T-helper 2 cell treated with Interferon-gamma antibody and Interleukin-4, amounts not matched to agents 5 μg/mL and 100 μg/mL, for 36 hours (primary cell): ENCODE measurements at regions not wholly inside any gene's neighbourhood (a gene's known extent, or its start where the extent isn't known, plus 50 kb on each side); places are given as distances from the start of the nearest gene placed in this dataset.

Experiments
- DNase-seq: peaks from one replicate; pipeline ENCODE4 v3.0.0; 2021; ENCODE audit warnings: low spot score
- H3K27ac Mint-ChIP-seq: one replicate; pipeline ENCODE4 v1.8.0; 2021; ENCODE audit warnings: mild to moderate bottlenecking, mixed read lengths
- H3K27me3 Mint-ChIP-seq: one replicate; pipeline ENCODE4 v1.8.0; 2021; ENCODE audit warnings: low read depth, mixed read lengths
- H3K36me3 Mint-ChIP-seq: one replicate; pipeline ENCODE4 v1.8.0; 2021; ENCODE audit warnings: low read depth, mixed read lengths
- H3K4me1 Mint-ChIP-seq: one replicate; pipeline ENCODE4 v1.8.0; 2021; ENCODE audit warnings: low read depth, mixed read lengths
- H3K4me3 Mint-ChIP-seq: one replicate; pipeline ENCODE4 v1.8.0; 2022; ENCODE audit warnings: mild to moderate bottlenecking, moderate library complexity, mixed read lengths
- H3K9me3 Mint-ChIP-seq: one replicate; pipeline ENCODE4 v1.8.0; 2021; ENCODE audit warnings: mixed read lengths

DNA sequence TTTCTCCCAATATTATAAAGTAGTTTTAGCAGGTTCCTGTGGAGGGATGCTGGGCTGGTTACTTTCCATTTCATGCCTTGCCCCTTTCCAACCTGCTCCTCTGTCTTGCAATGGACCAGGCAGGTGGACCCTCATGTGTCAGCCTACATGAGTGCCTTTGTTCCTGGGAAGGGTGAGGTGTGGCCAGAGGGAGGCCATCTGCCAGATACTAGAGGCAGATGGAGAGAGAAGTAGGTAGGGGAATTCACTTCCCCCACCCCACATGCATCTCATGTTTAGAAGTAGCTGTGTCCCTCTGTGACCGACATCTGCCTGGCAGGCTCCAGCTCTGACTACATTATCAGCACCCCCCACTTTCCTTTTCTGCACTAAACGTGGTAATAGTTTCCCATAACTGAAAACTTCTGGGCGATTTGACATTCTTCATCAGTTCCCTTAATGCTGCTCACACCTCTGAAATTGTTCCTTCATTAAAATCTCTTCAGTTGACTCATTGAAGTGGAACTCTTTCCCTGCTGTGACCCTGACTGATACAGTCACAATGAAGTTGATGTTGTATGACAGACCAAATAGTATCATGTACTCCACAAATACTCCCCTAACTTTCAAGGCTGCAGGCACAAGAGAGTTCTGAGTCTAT is 396.3 kb upstream of the FZD8 start:
- Mint-ChIP-seq H3K4me3 (no peak overlapping the region), H3K9me3 (no peaks in the 10 kb centered on the region), H3K27me3 (no peaks in the 10 kb centered on the region), H3K36me3 (no peaks in the 10 kb centered on the region), H3K27ac (no peak overlapping the region), H3K4me1 (no peaks in the 10 kb centered on the region)
- no peak for DNase-seq

DNA sequence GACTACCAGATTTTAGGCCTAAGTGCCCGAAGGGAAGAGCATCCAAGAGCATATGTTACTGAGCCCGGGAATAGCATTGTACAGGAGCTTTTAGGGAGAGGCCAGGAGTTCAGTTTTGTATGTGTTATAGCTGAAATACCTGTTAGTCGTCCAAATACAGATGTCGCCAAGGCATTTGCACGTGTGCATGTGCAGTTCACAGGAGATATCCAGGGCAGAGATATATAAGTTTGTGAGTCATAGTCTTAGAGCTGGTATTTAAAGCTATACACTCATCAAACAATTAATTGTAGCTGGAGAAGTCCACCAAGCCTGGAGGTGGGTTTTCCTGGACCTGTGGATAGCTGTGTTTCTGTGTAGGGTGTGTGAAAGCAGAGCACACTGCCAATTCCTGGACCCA is 394.0 kb upstream of the FZD8 start:
- Mint-ChIP-seq H3K4me3 (no peak overlapping the region), H3K27ac (no peak overlapping the region), H3K9me3 (peaks cover 4% of the 10 kb centered on the region), H3K36me3 (no peaks in the 10 kb centered on the region), H3K27me3 (no peaks in the 10 kb centered on the region), H3K4me1 (no peaks in the 10 kb centered on the region)
- no peak for DNase-seq

GRCh38 chr10:36033808-36034207 is 391.7 kb upstream of the FZD8 start:
- H3K27ac Mint-ChIP-seq, result no peak overlapping the region
- no peaks in the 10 kb centered on the region for H3K36me3 Mint-ChIP-seq
- H3K4me3 Mint-ChIP-seq, result no peak overlapping the region

GRCh38 chr10:36030516-36030915 is 388.4 kb upstream of the FZD8 start:
- peaks cover 11% of the 10 kb centered on the region for H3K9me3 Mint-ChIP-seq
- H3K27me3 Mint-ChIP-seq, result no peaks in the 10 kb centered on the region
- H3K4me3 Mint-ChIP-seq, result no peak overlapping the region
- no peaks in the 10 kb centered on the region for H3K36me3 Mint-ChIP-seq
- H3K27ac Mint-ChIP-seq, result no peak overlapping the region
- DNase-seq, result no peak
- H3K4me1 Mint-ChIP-seq, result no peaks in the 10 kb centered on the region

More at GRCh38 chr10:36033808-36034207, 391.7 kb upstream of the FZD8 start:
- H3K27me3 Mint-ChIP-seq, result no peaks in the 10 kb centered on the region
- H3K9me3 Mint-ChIP-seq, result peaks cover 4% of the 10 kb centered on the region
- no peak for DNase-seq
- H3K4me1 Mint-ChIP-seq, result no peaks in the 10 kb centered on the region

- Mint-ChIP-seq H3K27me3 (no peaks in the 10 kb centered on the region), H3K9me3 (peaks cover 11% of the 10 kb centered on the region), H3K36me3 (no peaks in the 10 kb centered on the region), H3K27ac (no peak overlapping the region), H3K4me3 (no peak overlapping the region), H3K4me1 (no peaks in the 10 kb centered on the region)
- no peak for DNase-seq
These were observed 384.7 kb upstream of the FZD8 start for GRCh38 chr10:36026656-36027390.

DNA sequence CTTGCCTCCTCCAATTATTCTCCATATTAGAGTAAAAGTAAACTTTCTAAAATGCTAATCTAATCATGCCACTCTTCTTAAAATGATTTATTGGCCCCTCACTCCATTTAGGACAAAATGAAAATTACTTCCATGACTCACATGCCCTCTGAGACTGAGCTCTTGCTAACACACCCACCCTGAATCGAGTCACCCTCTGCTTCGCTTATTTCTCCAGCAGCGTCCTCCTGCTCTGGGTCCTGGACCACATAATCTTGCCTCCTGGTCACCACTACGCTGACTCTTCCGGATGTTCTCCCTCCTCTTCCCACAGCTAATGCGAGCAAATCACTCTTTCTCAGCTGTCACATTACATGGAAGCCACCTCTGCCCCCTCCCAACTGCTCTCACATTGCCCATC is 384.0 kb upstream of the FZD8 start:
- no peaks in the 10 kb centered on the region for H3K4me1 Mint-ChIP-seq
- no peak overlapping the region for H3K27ac Mint-ChIP-seq
- no peaks in the 10 kb centered on the region for H3K36me3 Mint-ChIP-seq
- no peak overlapping the region for H3K4me3 Mint-ChIP-seq
- no peak for DNase-seq
- H3K9me3 Mint-ChIP-seq, result peaks cover 11% of the 10 kb centered on the region
- H3K27me3 Mint-ChIP-seq, result no peaks in the 10 kb centered on the region

GRCh38 chr10:36023939-36024338 is 381.8 kb upstream of the FZD8 start:
- Mint-ChIP-seq H3K4me1 (no peaks in the 10 kb centered on the region), H3K27ac (no peak overlapping the region), H3K9me3 (peaks cover 14% of the 10 kb centered on the region), H3K36me3 (no peaks in the 10 kb centered on the region), H3K27me3 (no peaks in the 10 kb centered on the region), H3K4me3 (no peak overlapping the region)
- no peak for DNase-seq

GRCh38 chr10:36021096-36021495 is 379.0 kb upstream of the FZD8 start:
- no peak for DNase-seq
- Mint-ChIP-seq H3K4me1 (no peaks in the 10 kb centered on the region), H3K9me3 (peaks cover 8% of the 10 kb centered on the region), H3K27ac (no peak overlapping the region), H3K4me3 (no peak overlapping the region), H3K27me3 (no peaks in the 10 kb centered on the region), H3K36me3 (no peaks in the 10 kb centered on the region)

GRCh38 chr10:36019749-36020148 is 377.7 kb upstream of the FZD8 start:
- Mint-ChIP-seq H3K9me3 (peaks cover 16% of the 10 kb centered on the region), H3K27ac (no peak overlapping the region), H3K27me3 (no peaks in the 10 kb centered on the region), H3K36me3 (no peaks in the 10 kb centered on the region), H3K4me1 (no peaks in the 10 kb centered on the region), H3K4me3 (no peak overlapping the region)
- no peak for DNase-seq

GRCh38 chr10:36018996-36019395 is 376.9 kb upstream of the FZD8 start:
- Mint-ChIP-seq H3K9me3 (peaks cover 17% of the 10 kb centered on the region), H3K27me3 (no peaks in the 10 kb centered on the region), H3K36me3 (no peaks in the 10 kb centered on the region), H3K27ac (no peak overlapping the region), H3K4me3 (no peak overlapping the region), H3K4me1 (no peaks in the 10 kb centered on the region)
- no peak for DNase-seq

DNA sequence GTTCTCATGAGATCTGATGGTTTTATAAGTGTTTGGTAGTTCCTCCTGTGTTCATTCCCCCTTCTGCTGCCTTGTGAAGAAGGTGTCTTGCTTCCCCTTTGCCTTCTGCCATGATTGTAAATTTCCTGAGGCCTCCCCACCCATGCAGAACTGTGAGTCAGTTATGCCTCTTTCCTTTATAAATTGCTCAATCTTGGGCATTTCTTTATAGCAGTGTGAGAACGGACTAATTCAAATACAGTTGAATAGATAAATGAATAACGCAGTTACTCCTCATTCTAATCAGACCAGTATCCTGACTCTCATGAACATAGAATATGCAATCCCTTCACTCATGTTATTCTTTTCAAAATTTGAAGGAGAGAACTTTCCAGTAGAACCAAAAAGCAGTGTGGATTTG is 375.0 kb upstream of the FZD8 start:
- Mint-ChIP-seq H3K4me1 (no peaks in the 10 kb centered on the region), H3K9me3 (peaks cover 16% of the 10 kb centered on the region), H3K27ac (no peak overlapping the region), H3K27me3 (no peaks in the 10 kb centered on the region), H3K4me3 (no peak overlapping the region), H3K36me3 (no peaks in the 10 kb centered on the region)
- DNase-seq, result no peak

DNA sequence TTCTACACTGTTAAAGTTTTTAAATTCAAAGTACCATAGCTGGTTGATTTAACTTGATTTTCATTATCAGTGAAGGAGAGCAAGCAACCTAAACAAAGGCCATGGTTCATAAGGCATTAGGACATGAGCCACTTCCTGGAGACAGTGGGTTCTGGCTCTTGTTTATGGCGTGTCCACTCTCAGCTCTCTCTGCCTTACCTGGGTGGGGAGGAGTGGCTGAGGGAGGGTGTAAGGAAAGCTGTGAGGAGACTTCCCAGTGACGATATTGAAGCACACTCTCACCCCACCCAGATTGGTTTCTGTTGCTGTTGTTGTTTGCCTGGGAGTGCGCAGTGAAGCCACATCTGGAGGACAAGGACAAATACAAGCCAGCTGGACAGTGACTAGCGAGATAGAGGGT is 365.3 kb upstream of the FZD8 start:
- no peak for DNase-seq
- no peaks in the 10 kb centered on the region for H3K27me3 Mint-ChIP-seq
- H3K36me3 Mint-ChIP-seq, result no peaks in the 10 kb centered on the region
- peaks cover 21% of the 10 kb centered on the region for H3K9me3 Mint-ChIP-seq
- no peak overlapping the region for H3K27ac Mint-ChIP-seq
- H3K4me1 Mint-ChIP-seq, result no peaks in the 10 kb centered on the region
- H3K4me3 Mint-ChIP-seq, result no peak overlapping the region

- no peaks in the 10 kb centered on the region for H3K4me1 Mint-ChIP-seq
- H3K4me3 Mint-ChIP-seq, result no peak overlapping the region
- H3K27me3 Mint-ChIP-seq, result no peaks in the 10 kb centered on the region
- H3K27ac Mint-ChIP-seq, result no peak overlapping the region
- no peak for DNase-seq
- H3K36me3 Mint-ChIP-seq, result no peaks in the 10 kb centered on the region
- peaks cover 30% of the 10 kb centered on the region for H3K9me3 Mint-ChIP-seq
These were observed 361.6 kb upstream of the FZD8 start for GRCh38 chr10:36003688-36004087.

DNA sequence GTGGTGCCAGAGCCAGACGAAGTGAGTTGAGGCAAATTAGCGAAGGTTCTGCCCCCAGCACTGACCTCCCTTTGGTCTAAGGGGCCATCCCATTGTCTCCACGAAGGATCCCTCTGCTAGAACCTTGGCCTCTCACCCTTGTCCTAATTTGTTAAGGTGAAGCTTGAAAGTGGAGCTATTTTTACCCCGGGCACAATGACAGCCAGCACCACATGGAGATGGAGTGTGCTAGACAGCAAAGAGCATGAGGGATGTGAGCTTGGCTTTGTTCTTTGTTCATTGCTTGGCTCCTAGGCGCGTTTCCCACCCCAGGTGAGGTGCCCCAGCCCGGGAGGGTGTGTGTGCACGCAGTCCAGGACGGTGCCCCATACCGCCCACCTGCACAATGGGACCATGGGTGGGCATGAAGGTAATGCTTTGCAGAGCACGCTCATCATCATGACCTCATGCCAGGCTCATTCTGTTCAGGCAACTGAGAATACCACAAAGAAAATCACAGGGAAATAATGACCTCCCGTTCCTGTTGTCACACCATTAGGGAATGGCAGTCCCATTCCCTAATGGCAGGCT is 361.0 kb upstream of the FZD8 start:
- Mint-ChIP-seq H3K27me3 (no peaks in the 10 kb centered on the region), H3K4me3 (no peak overlapping the region), H3K27ac (no peak overlapping the region), H3K9me3 (peaks cover 35% of the 10 kb centered on the region), H3K36me3 (no peaks in the 10 kb centered on the region), H3K4me1 (no peaks in the 10 kb centered on the region)
- DNase-seq, result no peak
